ENCODE measurements at regions not wholly inside any gene's neighbourhood (a gene's known extent, or its start where the extent isn't known, plus 50 kb on each side); places are given as distances from the start of the nearest gene placed in this dataset.
A peak's percentile ranks its signal among the peaks of the same experiment; 100 is the strongest.

GRCh38 chrX:42616981-42617380 is 161.0 kb downstream of the PPP1R2C start:
- Histone ChIP-seq H2AFZ (ENCODE audit: low read length) (no peak overlapping the region), H3K36me3 (ENCODE audit: insufficient read depth, low read length) (no peaks in the 10 kb centered on the region), H3K9me3 (ENCODE audit: insufficient read depth, low read depth, low read length) (no peaks in the 10 kb centered on the region), H3K4me2 (ENCODE audit: low read depth, low read length, poor library complexity, severe bottlenecking) (no peak overlapping the region), H4K20me1 (ENCODE audit: insufficient read depth, low read length, poor library complexity, severe bottlenecking) (no peaks in the 10 kb centered on the region), H3K9ac (ENCODE audit: low read depth, low read length, poor library complexity, severe bottlenecking) (no peak overlapping the region), H3K9me2 (replicated peaks; ENCODE audit: low read depth, low read length) (no peaks in the 10 kb centered on the region), H3K4me1 (ENCODE audit: insufficient read depth, low read length, poor library complexity, severe bottlenecking) (no peaks in the 10 kb centered on the region), H3F3A (ENCODE audit: low read depth) (no peaks in the 10 kb centered on the region), H3K79me2 (ENCODE audit: insufficient read depth, low read length) (no peaks in the 10 kb centered on the region), H3K27me3 (ENCODE audit: insufficient read depth, low read length, poor library complexity, severe bottlenecking) (no peaks in the 10 kb centered on the region), H3K4me3 (ENCODE audit: low read length, poor library complexity, severe bottlenecking) (no peak overlapping the region)
- no peak for TF ChIP-seq CTCF (conservative IDR thresholded peaks at IDR 0.05; ENCODE audit: low read length)
- no peak for TF ChIP-seq EZH2phosphoT487 (IDR thresholded peaks at IDR 0.05; ENCODE audit: borderline replicate concordance)

- Histone ChIP-seq H3K4me3 (ENCODE audit: low read length, poor library complexity, severe bottlenecking) (no peak overlapping the region), H2AFZ (ENCODE audit: low read length) (no peak overlapping the region), H4K20me1 (ENCODE audit: insufficient read depth, low read length, poor library complexity, severe bottlenecking) (no peaks in the 10 kb centered on the region), H3K9me2 (replicated peaks; ENCODE audit: low read depth, low read length) (no peaks in the 10 kb centered on the region), H3K4me2 (ENCODE audit: low read depth, low read length, poor library complexity, severe bottlenecking) (no peak overlapping the region), H3K9me3 (ENCODE audit: insufficient read depth, low read depth, low read length) (no peaks in the 10 kb centered on the region), H3K9ac (ENCODE audit: low read depth, low read length, poor library complexity, severe bottlenecking) (no peak overlapping the region), H3K27me3 (ENCODE audit: insufficient read depth, low read length, poor library complexity, severe bottlenecking) (no peaks in the 10 kb centered on the region), H3K4me1 (ENCODE audit: insufficient read depth, low read length, poor library complexity, severe bottlenecking) (no peaks in the 10 kb centered on the region), H3K36me3 (ENCODE audit: insufficient read depth, low read length) (no peaks in the 10 kb centered on the region), H3K79me2 (ENCODE audit: insufficient read depth, low read length) (no peaks in the 10 kb centered on the region), H3F3A (ENCODE audit: low read depth) (no peaks in the 10 kb centered on the region)
- TF ChIP-seq CTCF (conservative IDR thresholded peaks at IDR 0.05; ENCODE audit: low read length) = peak; percentile 56
- TF ChIP-seq EZH2phosphoT487 (IDR thresholded peaks at IDR 0.05; ENCODE audit: borderline replicate concordance) = no peak
These were observed 162.8 kb downstream of the PPP1R2C start for GRCh38 chrX:42615161-42615563.

GRCh38 chrX:42606591-42606990 is 171.4 kb downstream of the PPP1R2C start:
- no peaks in the 10 kb centered on the region for H3K27me3 ChIP-seq (ENCODE audit: insufficient read depth, low read length, poor library complexity, severe bottlenecking)
- H3K4me2 ChIP-seq (ENCODE audit: low read depth, low read length, poor library complexity, severe bottlenecking) = no peak overlapping the region
- no peaks in the 10 kb centered on the region for H3K36me3 ChIP-seq (ENCODE audit: insufficient read depth, low read length)
- no peaks in the 10 kb centered on the region for H3K4me1 ChIP-seq (ENCODE audit: insufficient read depth, low read length, poor library complexity, severe bottlenecking)
- H3K9me2 ChIP-seq (replicated peaks; ENCODE audit: low read depth, low read length) = no peaks in the 10 kb centered on the region
- H2AFZ ChIP-seq (ENCODE audit: low read length) = no peak overlapping the region
- no peaks in the 10 kb centered on the region for H3F3A ChIP-seq (ENCODE audit: low read depth)
- TF ChIP-seq CTCF (conservative IDR thresholded peaks at IDR 0.05; ENCODE audit: low read length) (no peak), EZH2phosphoT487 (IDR thresholded peaks at IDR 0.05; ENCODE audit: borderline replicate concordance) (no peak)
- H3K9me3 ChIP-seq (ENCODE audit: insufficient read depth, low read depth, low read length) = no peaks in the 10 kb centered on the region
- H3K4me3 ChIP-seq (ENCODE audit: low read length, poor library complexity, severe bottlenecking) = no peak overlapping the region
- no peak overlapping the region for H3K9ac ChIP-seq (ENCODE audit: low read depth, low read length, poor library complexity, severe bottlenecking)
- H3K79me2 ChIP-seq (ENCODE audit: insufficient read depth, low read length) = no peaks in the 10 kb centered on the region
- no peaks in the 10 kb centered on the region for H4K20me1 ChIP-seq (ENCODE audit: insufficient read depth, low read length, poor library complexity, severe bottlenecking)

Measured in Loucy (cell line).